ENCODE measurements at regions not wholly inside any gene's neighbourhood (a gene's known extent, or its start where the extent isn't known, plus 50 kb on each side); places are given as distances from the start of the nearest gene placed in this dataset.
A peak's percentile ranks its signal among the peaks of the same experiment; 100 is the strongest.

GRCh38 chr9:109918339-109919163, 138.6 kb downstream of the PALM2AKAP2 start (continued):
- no peak for TF ChIP-seq BCLAF1 (IDR thresholded peaks at IDR 0.05)
- peak; percentile 71 to 92 for TF ChIP-seq EP300 (IDR thresholded peaks at IDR 0.05; ENCODE audit: borderline replicate concordance in 1 of 2, control insufficient read depth in 1 of 2, low read depth in 2 of 2, low read length in 2 of 2)
- peak; percentile 72; the same call in 1 of the 2 replicates for TF ChIP-seq MTA3 (IDR thresholded peaks at IDR 0.05; ENCODE audit: borderline replicate concordance, low read length)
- TF ChIP-seq NFYB (IDR thresholded peaks at IDR 0.05; ENCODE audit: insufficient read depth, low read depth, low read length) = no peak
- TF ChIP-seq RAD21 (IDR thresholded peaks at IDR 0.05; ENCODE audit: insufficient read depth, low read depth, low read length) = peak; percentile 38; the same call in 1 of the 2 replicates
- peak in 1 of 2 experiments; percentile 38; a peak in 1 of 4 replicates for TF ChIP-seq CEBPB (IDR thresholded peaks at IDR 0.05; ENCODE audit: borderline replicate concordance in 1 of 2, low read depth in 2 of 2, low read length in 2 of 2)
- TF ChIP-seq POLR2A (IDR thresholded peaks at IDR 0.05; ENCODE audit: low read depth, low read length) = no peak; the same call in none of the 2 replicates
- no peak; the same call in 1 of the 2 replicates for TF ChIP-seq CBX5 (IDR thresholded peaks at IDR 0.05; ENCODE audit: low read depth)
- TF ChIP-seq BACH1 (IDR thresholded peaks at IDR 0.05; ENCODE audit: borderline replicate concordance) = no peak
- TF ChIP-seq PBX3 (IDR thresholded peaks at IDR 0.05; ENCODE audit: insufficient replicate concordance, low read depth, low read length) = no peak
- peak; percentile 99 for TF ChIP-seq FOXM1 (IDR thresholded peaks at IDR 0.05; ENCODE audit: low read depth, low read length)
- no peak for TF ChIP-seq FOS (IDR thresholded peaks at IDR 0.05; ENCODE audit: borderline replicate concordance, extremely low read depth, insufficient read length)
- no peak for TF ChIP-seq ZNF622 (IDR thresholded peaks at IDR 0.05)
- TF ChIP-seq MYC (IDR thresholded peaks at IDR 0.05; ENCODE audit: insufficient read depth, insufficient read length, insufficient replicate concordance, low read length, severe bottlenecking) = no peak
- peak; percentile 77; the same call in 1 of the 2 replicates for TF ChIP-seq PAX5 (IDR thresholded peaks at IDR 0.05; ENCODE audit: borderline replicate concordance, low read depth, low read length)
- TF ChIP-seq SUZ12 (IDR thresholded peaks at IDR 0.05; ENCODE audit: unreplicated experiment) = no peak
- no peak for TF ChIP-seq ZNF217 (IDR thresholded peaks at IDR 0.05)
- TF ChIP-seq HSF1 (IDR thresholded peaks at IDR 0.05; ENCODE audit: low read depth, low read length) = no peak
- peak; percentile 74 for TF ChIP-seq JUNB (IDR thresholded peaks at IDR 0.05)
- peak; percentile 96 for TF ChIP-seq NFIC (IDR thresholded peaks at IDR 0.05; ENCODE audit: low read depth, low read length)
- no peak for TF ChIP-seq HCFC1 (IDR thresholded peaks at IDR 0.05; ENCODE audit: low read length)
- no peak for TF ChIP-seq ZBTB33 (IDR thresholded peaks at IDR 0.05)
